SK-MEL-5 (cell line): ENCODE measurements at regions not wholly inside any gene's neighbourhood (a gene's known extent, or its start where the extent isn't known, plus 50 kb on each side); places are given as distances from the start of the nearest gene placed in this dataset.

Source experiments
- DNase-seq: peaks from one replicate; pipeline ENCODE4 v3.0.0-alpha.2; 2016; ENCODE audit warnings: low read depth, low spot score
- in situ Hi-C: cut with HindIII; loops from 2 replicates; pipeline ENCODE4 v1.10.0; 2016; ENCODE audit warnings: low sequenced_read_pairs, high pct_unique_total_duplicates, low pct_unique_long_range_greater_than_20kb

- in situ Hi-C loops, result no loop called here
- peak; percentile 41 for DNase-seq
Measured at GRCh38 chr14:85764822-85765221, 234.9 kb downstream of the FLRT2 start.

- in situ Hi-C loops, result no loop called here
- no peak for DNase-seq
Measured at GRCh38 chr14:85762526-85762925, 232.6 kb downstream of the FLRT2 start.

DNA sequence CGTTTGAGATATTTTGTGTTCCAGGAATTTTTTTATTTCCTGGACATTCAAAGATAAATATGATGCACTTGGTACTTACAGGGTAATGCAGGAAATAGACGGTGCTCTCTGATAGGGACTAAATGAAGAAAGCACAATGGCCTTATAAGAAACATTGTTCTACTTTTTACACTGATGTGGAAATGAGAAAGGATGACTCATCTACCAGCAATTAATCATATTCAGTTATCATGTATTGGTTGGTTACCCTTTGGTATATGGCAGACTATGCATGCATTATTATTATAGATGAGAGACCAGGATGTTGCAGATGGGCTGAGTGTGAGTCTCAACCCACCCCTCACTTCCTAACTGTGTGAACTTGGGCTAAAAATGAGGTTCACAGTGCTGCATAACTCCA lies 222.2 kb downstream of the FLRT2 start:
- DNase-seq, result no peak
- in situ Hi-C loops, result no loop called here

- in situ Hi-C loops, result no loop called here
- DNase-seq, result no peak
Measured at GRCh38 chr14:85744573-85744972, 214.6 kb downstream of the FLRT2 start.

GRCh38 chr14:85732031-85732430 lies 202.1 kb downstream of the FLRT2 start:
- in situ Hi-C loops, result no loop called here

DNA sequence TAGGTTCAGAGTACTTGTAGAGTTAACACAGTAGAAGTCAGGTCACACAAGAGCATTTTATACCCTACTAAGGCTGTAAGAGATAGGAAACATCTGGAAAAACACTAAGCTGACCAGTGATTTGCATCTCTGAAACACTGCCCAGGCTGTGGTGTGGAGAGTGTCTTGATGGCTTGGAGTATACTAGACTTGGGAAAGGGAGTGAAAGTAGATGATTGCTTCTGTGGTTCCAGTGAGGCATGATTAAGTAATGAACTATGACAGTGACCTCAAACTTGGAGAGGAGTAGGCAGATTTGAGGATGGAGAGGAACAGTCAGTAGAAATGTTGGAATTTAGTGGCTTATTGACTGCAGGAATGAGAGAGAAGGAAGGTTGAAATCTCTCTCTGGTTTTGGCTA lies 201.2 kb downstream of the FLRT2 start:
- in situ Hi-C loops, result no loop called here
- DNase-seq, result no peak

More at GRCh38 chr14:85732031-85732430, 202.1 kb downstream of the FLRT2 start:
- DNase-seq, result no peak

- in situ Hi-C loops, result no loop called here
Measured at GRCh38 chr14:85728476-85729065, 198.6 kb downstream of the FLRT2 start.

GRCh38 chr14:85714069-85714468 lies 184.1 kb downstream of the FLRT2 start:
- in situ Hi-C loops, result no loop called here
- peak; percentile 45 for DNase-seq

More at GRCh38 chr14:85728476-85729065, 198.6 kb downstream of the FLRT2 start:
- DNase-seq, result no peak

GRCh38 chr14:85711620-85712019 lies 181.7 kb downstream of the FLRT2 start:
- DNase-seq, result no peak
- in situ Hi-C loops, result no loop called here
